CD14-positive monocyte (primary cell): ENCODE measurements at regions not wholly inside any gene's neighbourhood (a gene's known extent, or its start where the extent isn't known, plus 50 kb on each side); places are given as distances from the start of the nearest gene placed in this dataset.

Experiments used
- DNase-seq, 3 donors: peaks; one replicate each; pipeline ENCODE4 v3.0.0-alpha.2; 2011 to 2022
- H2AFZ ChIP-seq: 2 replicates; pipeline ENCODE4 v1.6.0; 2012; ENCODE audit warnings: mild to moderate bottlenecking, low read depth, low read length, inconsistent platforms; ENCODE audit not compliant: insufficient read depth, poor library complexity, severe bottlenecking
- H3K27ac ChIP-seq, 2 donors: 1 replicate in 1 of 2; 2 replicates in 1 of 2; pipeline ENCODE4 v1.5.1; 2012 to 2013; ENCODE audit warnings: low read length in 2 of 2, control low read depth in 1 of 2, inconsistent platforms in 1 of 2, low read depth in 1 of 2, mild to moderate bottlenecking in 1 of 2
- H3K27me3 ChIP-seq, 2 donors: one replicate each; pipeline versions ENCODE4 v1.6.0 to v1.6.1; 2011 to 2013; ENCODE audit warnings: low read length in 2 of 2; ENCODE audit not compliant: control insufficient read depth in 2 of 2, insufficient read depth in 2 of 2
- H3K36me3 ChIP-seq, 2 donors: replicated peaks in 1 of 2; 1 replicate in 1 of 2; 2 replicates in 1 of 2; pipeline versions ENCODE4 v1.5.1 to v1.6.1; 2012 to 2013; ENCODE audit warnings: low read length in 2 of 2, control low read depth in 1 of 2, inconsistent platforms in 1 of 2, mild to moderate bottlenecking in 1 of 2; ENCODE audit not compliant: insufficient read depth in 2 of 2, control insufficient read depth in 1 of 2
- H3K4me1 ChIP-seq, 2 donors: 1 replicate in 1 of 2; 2 replicates in 1 of 2; pipeline versions ENCODE4 v1.5.1 to v1.6.1; 2012 to 2013; ENCODE audit warnings: low read length in 2 of 2, control low read depth in 1 of 2, inconsistent platforms in 1 of 2, mild to moderate bottlenecking in 1 of 2, moderate library complexity in 1 of 2; ENCODE audit not compliant: insufficient read depth in 2 of 2, control insufficient read depth in 1 of 2
- H3K4me2 ChIP-seq: replicated peaks from 2 replicates; pipeline ENCODE3; 2012; ENCODE audit warnings: low read length, moderate library complexity, mild to moderate bottlenecking; ENCODE audit not compliant: poor library complexity, severe bottlenecking; ENCODE audit errors: extremely low read depth
- H3K4me3 ChIP-seq, 3 experiments: fragments of 200-600 bp in 1 of 3; sonication (generic) in 1 of 3; replicated peaks in 1 of 3; 1 replicate in 2 of 3; 2 replicates in 1 of 3; pipeline ENCODE4 v1.5.1; 2011 to 2013; ENCODE audit warnings: low read length in 3 of 3, mild to moderate bottlenecking in 3 of 3, control low read depth in 2 of 3, low read depth in 2 of 3, inconsistent platforms in 1 of 3, moderate library complexity in 1 of 3
- H3K79me2 ChIP-seq: 2 replicates; pipeline ENCODE4 v1.6.0; 2012; ENCODE audit warnings: mild to moderate bottlenecking, control low read depth, inconsistent platforms, low read length, moderate library complexity; ENCODE audit not compliant: insufficient read depth
- H3K9ac ChIP-seq: 2 replicates; pipeline ENCODE4 v1.6.0; 2017; ENCODE audit warnings: low read length, mild to moderate bottlenecking; ENCODE audit not compliant: insufficient read depth, poor library complexity, severe bottlenecking
- H3K9me3 ChIP-seq, 2 donors: replicated peaks in 1 of 2; 1 replicate in 1 of 2; 2 replicates in 1 of 2; pipeline versions ENCODE4 v1.5.1 to v1.6.1; 2012 to 2013; ENCODE audit warnings: low read length in 2 of 2, control low read depth in 1 of 2; ENCODE audit not compliant: control insufficient read depth in 1 of 2, insufficient read depth in 1 of 2
- H4K20me1 ChIP-seq: 2 replicates; pipeline ENCODE4 v1.6.0; 2012; ENCODE audit warnings: mild to moderate bottlenecking, low read length, control low read depth, moderate library complexity; ENCODE audit not compliant: insufficient read depth
- H3K27ac Mint-ChIP-seq, 7 donors: one replicate each; pipeline ENCODE4 v1.8.0; 2020; ENCODE audit warnings: mild to moderate bottlenecking in 7 of 7, mixed read lengths in 7 of 7, moderate library complexity in 6 of 7, inconsistent platforms in 2 of 7
- H3K27me3 Mint-ChIP-seq, 3 donors: one replicate each; pipeline ENCODE4 v1.8.0; 2021 to 2022; ENCODE audit warnings: low read depth in 3 of 3, mild to moderate bottlenecking in 3 of 3, mixed read lengths in 3 of 3, moderate library complexity in 3 of 3, inconsistent platforms in 1 of 3
- H3K36me3 Mint-ChIP-seq, 2 donors: one replicate each; pipeline ENCODE4 v1.8.0; 2020; ENCODE audit warnings: mixed read lengths in 2 of 2, inconsistent platforms in 1 of 2, mild to moderate bottlenecking in 1 of 2
- H3K4me1 Mint-ChIP-seq: one replicate; pipeline ENCODE4 v1.8.0; 2020; ENCODE audit warnings: mild to moderate bottlenecking, mixed read lengths
- H3K4me3 Mint-ChIP-seq, 2 donors: one replicate each; pipeline ENCODE4 v1.8.0; 2020; ENCODE audit warnings: mild to moderate bottlenecking in 2 of 2, mixed read lengths in 2 of 2, moderate library complexity in 1 of 2
- H3K9me3 Mint-ChIP-seq, 7 donors: one replicate each; pipeline ENCODE4 v1.8.0; 2020 to 2022; ENCODE audit warnings: mixed read lengths in 7 of 7, mild to moderate bottlenecking in 6 of 7, moderate library complexity in 6 of 7, inconsistent platforms in 2 of 7
- CTCF ChIP-seq: fragments of 200-600 bp; IDR thresholded peaks from one replicate; pipeline ENCODE4 v1.8.0; 2022; ENCODE audit warnings: antibody characterized with exemption, mild to moderate bottlenecking
- WGBS: methylation state at CpG from one replicate; pipeline ENCODE4 v1.1.5; 2013; ENCODE audit warnings: missing lambda C conversion rate; ENCODE audit not compliant: insufficient coverage; 5-methylcytosine and 5-hydroxymethylcytosine counted together
- intact Hi-C, 2 donors: fragments of 100-400 bp; cut with micrococcal nuclease; formaldehyde crosslinking; loops; one replicate each; pipeline versions ENCODE4 v1.15.0 to v1.15.1; 2023

GRCh38 chrY:12303464-12303863 is 397.6 kb upstream of the USP9Y start:
- Histone ChIP-seq H3K9me3 (no peaks in the 10 kb centered on the region), H3K4me1 (no peaks in the 10 kb centered on the region), H2AFZ (no peak overlapping the region), H4K20me1 (no peaks in the 10 kb centered on the region), H3K36me3 (no peaks in the 10 kb centered on the region), H3K4me3 (no peak overlapping the region), H3K4me2 (no peak overlapping the region), H3K9ac (no peak overlapping the region), H3K27ac (no peak overlapping the region), H3K27me3 (no peaks in the 10 kb centered on the region), H3K79me2 (no peaks in the 10 kb centered on the region)
- no peaks in the 10 kb centered on the region for H3K36me3 Mint-ChIP-seq
- no CpG with 5 or more reads among the region's 4 CpGs for WGBS
- peak overlapping the region in 1 of 2 donors; percentile 80 for H3K4me3 Mint-ChIP-seq
- H3K9me3 Mint-ChIP-seq = peaks cover 0 to 1% (median 0%) of the 10 kb centered on the region in 7 donors
- intact Hi-C loops = no loop called here
- DNase-seq = no peak
- H3K27me3 Mint-ChIP-seq = no peaks in the 10 kb centered on the region
- no peak for TF ChIP-seq CTCF
- H3K27ac Mint-ChIP-seq = no peak overlapping the region
- H3K4me1 Mint-ChIP-seq = no peaks in the 10 kb centered on the region

- DNase-seq = no peak
- no peak for TF ChIP-seq CTCF
- no peaks in the 10 kb centered on the region for H3K36me3 ChIP-seq
- no peaks in the 10 kb centered on the region for H3K9me3 ChIP-seq
- H3K4me1 ChIP-seq = no peaks in the 10 kb centered on the region
- no peak overlapping the region for H3K4me2 ChIP-seq
- Mint-ChIP-seq H3K9me3 (peaks cover 0 to 1% (median 0%) of the 10 kb centered on the region in 7 donors), H3K36me3 (no peaks in the 10 kb centered on the region), H3K4me1 (no peaks in the 10 kb centered on the region), H3K27me3 (no peaks in the 10 kb centered on the region), H3K4me3 (no peak overlapping the region), H3K27ac (no peak overlapping the region)
- H3K9ac ChIP-seq = no peak overlapping the region
- no peak overlapping the region for H2AFZ ChIP-seq
- no peaks in the 10 kb centered on the region for H3K27me3 ChIP-seq
- intact Hi-C loops = no loop called here
- no CpG with 5 or more reads among the region's 4 CpGs for WGBS
- no peak overlapping the region for H3K4me3 ChIP-seq
- no peaks in the 10 kb centered on the region for H4K20me1 ChIP-seq
- H3K27ac ChIP-seq = no peak overlapping the region
- H3K79me2 ChIP-seq = no peaks in the 10 kb centered on the region
These were observed 395.6 kb upstream of the USP9Y start for GRCh38 chrY:12305456-12305855.
